ENCODE measurements at regions not wholly inside any gene's neighbourhood (a gene's known extent, or its start where the extent isn't known, plus 50 kb on each side); places are given as distances from the start of the nearest gene placed in this dataset.

- TF ChIP-seq CTCF (IDR thresholded peaks at IDR 0.05; ENCODE audit: insufficient read depth, low read depth, low read length) (no peak), EZH2 (IDR thresholded peaks at IDR 0.05; ENCODE audit: insufficient read depth, low read length) (no peak)
Measured at GRCh38 chr4:67080046-67080557, 465.2 kb downstream of the CENPC start.

Measured in astrocyte (in vitro differentiated cells and primary cell).